ENCODE measurements at regions not wholly inside any gene's neighbourhood (a gene's known extent, or its start where the extent isn't known, plus 50 kb on each side); places are given as distances from the start of the nearest gene placed in this dataset.

GRCh38 chr18:41695441-41695840, 259.6 kb upstream of the PIK3C3 start:
- ChIA-PET CTCF (ENCODE audit: partially characterized antibody) (no interaction called here), POLR2A (ENCODE audit: partially characterized antibody) (no interaction called here)
- Histone ChIP-seq H2AFZ (ENCODE audit: low read length) (no peak overlapping the region), H2BK15ac (ENCODE audit: low read length) (no peak overlapping the region), H3K36me3 (ENCODE audit: control insufficient read depth in 2 of 4, insufficient read depth in 4 of 4, low read length in 3 of 4) (no peaks in the 10 kb centered on the region), H3K23me2 (ENCODE audit: low read depth, low read length) (no peaks in the 10 kb centered on the region), H3K4me3 (ENCODE audit: extremely low read depth in 1 of 4, insufficient read depth in 2 of 4, low read depth in 3 of 4, low read length in 4 of 4) (no peak overlapping the region), H2BK20ac (ENCODE audit: low read length) (no peak overlapping the region), H3K9ac (replicated peaks in 1 of 4; ENCODE audit: extremely low read depth in 1 of 4, low read depth in 3 of 4, low read length in 3 of 4) (no peak overlapping the region), H3K18ac (ENCODE audit: extremely low read depth, low read length) (no peak overlapping the region), H3K27ac (ENCODE audit: low read depth, low read length) (no peak overlapping the region), H4K5ac (ENCODE audit: insufficient read length, low read depth, low read length) (no peak overlapping the region), H3K4ac (replicated peaks; ENCODE audit: insufficient read length, low read depth, low read length) (no peak overlapping the region), H3K79me1 (ENCODE audit: low read depth, low read length) (no peaks in the 10 kb centered on the region), H4K20me1 (replicated peaks in 1 of 2; ENCODE audit: control insufficient read depth in 1 of 2, insufficient read depth in 2 of 2, low read length in 2 of 2) (no peaks in the 10 kb centered on the region), H4K91ac (replicated peaks; ENCODE audit: insufficient read length, low read length) (no peak overlapping the region), H2BK5ac (ENCODE audit: low read depth, low read length) (no peak overlapping the region), H3K14ac (ENCODE audit: insufficient read length) (no peak overlapping the region), H3K4me2 (ENCODE audit: insufficient read depth in 1 of 2, low read depth in 2 of 2, low read length in 2 of 2) (no peak overlapping the region), H3K79me2 (ENCODE audit: control insufficient read depth in 1 of 2, insufficient read depth in 2 of 2, low read length in 2 of 2) (no peaks in the 10 kb centered on the region), H3K23ac (ENCODE audit: insufficient read length) (no peak overlapping the region), H3K27me3 (replicated peaks in 1 of 4; ENCODE audit: control insufficient read depth in 3 of 4, extremely low read depth in 1 of 4, insufficient read depth in 3 of 4, low read length in 3 of 4) (no peaks in the 10 kb centered on the region), H3K4me1 (replicated peaks in 1 of 4; ENCODE audit: control insufficient read depth in 3 of 4, insufficient read depth in 4 of 4, low read length in 3 of 4) (no peaks in the 10 kb centered on the region), H4K8ac (ENCODE audit: extremely low read depth, insufficient read depth, low read length) (no peak overlapping the region), H3K56ac (replicated peaks; ENCODE audit: insufficient read length, low read depth, low read length) (no peak overlapping the region), H2BK120ac (replicated peaks; ENCODE audit: low read depth, low read length) (no peak overlapping the region), H2AK5ac (ENCODE audit: low read depth, low read length) (no peak overlapping the region), H2BK12ac (ENCODE audit: low read depth, low read length) (no peak overlapping the region), H3K9me3 (ENCODE audit: insufficient read depth in 2 of 2, low read depth in 1 of 2, low read length in 1 of 2) (no peaks in the 10 kb centered on the region)
- FAIRE-seq (no peak), DNase-seq (ENCODE audit: low read depth in 1 of 2, low spot score in 2 of 2) (no peak)
- no peak for TF ChIP-seq CHD7 (IDR thresholded peaks at IDR 0.05; ENCODE audit: insufficient replicate concordance, low read length)
- TF ChIP-seq BRCA1 (IDR thresholded peaks at IDR 0.05; ENCODE audit: low read depth, low read length) = no peak

Data from H1 (cell line).